ENCODE measurements at regions not wholly inside any gene's neighbourhood (a gene's known extent, or its start where the extent isn't known, plus 50 kb on each side); places are given as distances from the start of the nearest gene placed in this dataset.

- Histone ChIP-seq H4K91ac (ENCODE audit: insufficient read length, low read depth, low read length) (no peak overlapping the region), H3K27me3 (ENCODE audit: insufficient read depth, low read length) (no peaks in the 10 kb centered on the region; the same call in 1 of the 2 replicates), H3T11ph (ENCODE audit: low read length) (no peak overlapping the region), H4K20me1 (ENCODE audit: control insufficient read depth, insufficient read depth, insufficient read length) (no peaks in the 10 kb centered on the region), H2BK15ac (ENCODE audit: low read depth, low read length) (no peak overlapping the region), H3K4ac (ENCODE audit: low read depth, low read length) (no peak overlapping the region), H2AFZ (ENCODE audit: low read length) (no peak overlapping the region), H3K79me2 (ENCODE audit: insufficient read depth, low read length) (no peaks in the 10 kb centered on the region), H2BK20ac (ENCODE audit: low read depth, low read length, poor library complexity, severe bottlenecking) (no peak overlapping the region), H3K4me2 (ENCODE audit: insufficient read depth, insufficient read length, low read length) (no peak overlapping the region), H2AK5ac (ENCODE audit: insufficient read length, low read length) (no peak overlapping the region), H3K79me1 (ENCODE audit: insufficient read depth, low read depth, low read length, poor library complexity, severe bottlenecking) (no peaks in the 10 kb centered on the region), H3K9ac (ENCODE audit: extremely low read depth, insufficient read length, low read length) (no peak overlapping the region), H4K5ac (ENCODE audit: insufficient read length, low read depth, low read length) (no peak overlapping the region), H3K23me2 (ENCODE audit: insufficient read length, low read depth, low read length, poor library complexity, severe bottlenecking) (no peaks in the 10 kb centered on the region), H2BK5ac (ENCODE audit: insufficient read length, low read length) (no peak overlapping the region), H4K8ac (replicated peaks; ENCODE audit: insufficient read length, low read depth, low read length) (no peak overlapping the region), H3K18ac (ENCODE audit: insufficient read length, low read depth, low read length) (no peak overlapping the region), H3K9me3 (ENCODE audit: control insufficient read depth, low read depth, low read length) (no peaks in the 10 kb centered on the region), H2BK120ac (ENCODE audit: low read depth, low read length, poor library complexity, severe bottlenecking) (no peak overlapping the region), H3K4me1 (ENCODE audit: insufficient read depth, low read length) (no peaks in the 10 kb centered on the region; the same call in none of the 2 replicates), H3K14ac (ENCODE audit: insufficient read depth, low read length) (no peak overlapping the region), H3K23ac (ENCODE audit: insufficient read length, low read depth, low read length) (no peak overlapping the region), H3K56ac (ENCODE audit: insufficient read length, low read depth, low read length) (no peak overlapping the region), H2BK12ac (ENCODE audit: insufficient read length, low read depth, low read length) (no peak overlapping the region), H3K27ac (ENCODE audit: insufficient read length, low read depth, low read length) (no peak overlapping the region)
- peaks cover 8 to 19% of the 10 kb centered on the region in 2 experiments for H3K4me1 Mint-ChIP-seq
- H3K4me3 Mint-ChIP-seq = no peak overlapping the region
- no peaks in the 10 kb centered on the region for H3K9me3 Mint-ChIP-seq
- TF ChIP-seq CTCF (conservative IDR thresholded peaks at IDR 0.05) = no peak
- no peak for DNase-seq
- no peaks in the 10 kb centered on the region for H3K27me3 Mint-ChIP-seq (ENCODE audit: low read depth)
- no CpG with 5 or more reads among the region's 3 CpGs for WGBS (ENCODE audit: extremely low coverage, insufficient read length, low lambda C conversion rate)
- H3K36me3 Mint-ChIP-seq (ENCODE audit: insufficient read depth in 1 of 3, low read depth in 3 of 3) = no peaks in the 10 kb centered on the region
- H3K27ac Mint-ChIP-seq = no peak overlapping the region
Observed at GRCh38 chr1:60832367-60832766, 250.0 kb upstream of the NFIA start.
